A673 (cell line): ENCODE measurements at regions not wholly inside any gene's neighbourhood (a gene's known extent, or its start where the extent isn't known, plus 50 kb on each side); places are given as distances from the start of the nearest gene placed in this dataset.

Experiments used
- EZH2 ChIP-seq: fragments of 200-600 bp; sonication (generic); IDR thresholded peaks from 2 replicates; pipeline ENCODE4 v1.6.1; 2017; ENCODE audit warnings: borderline replicate concordance, low read depth, mild to moderate bottlenecking, mixed read lengths, antibody characterized with exemption, low read length; ENCODE audit not compliant: poor library complexity, severe bottlenecking
- TF ChIP-seq, protein P1 (sequence below): fragments of 300-800, 200-600 bp; sonication (generic); conservative IDR thresholded peaks from 2 replicates; pipeline ENCODE4 v1.5.1; 2017; ENCODE audit warnings: low read depth, mild to moderate bottlenecking, antibody characterized with exemption, low read length, moderate library complexity, mixed read lengths

DNA sequence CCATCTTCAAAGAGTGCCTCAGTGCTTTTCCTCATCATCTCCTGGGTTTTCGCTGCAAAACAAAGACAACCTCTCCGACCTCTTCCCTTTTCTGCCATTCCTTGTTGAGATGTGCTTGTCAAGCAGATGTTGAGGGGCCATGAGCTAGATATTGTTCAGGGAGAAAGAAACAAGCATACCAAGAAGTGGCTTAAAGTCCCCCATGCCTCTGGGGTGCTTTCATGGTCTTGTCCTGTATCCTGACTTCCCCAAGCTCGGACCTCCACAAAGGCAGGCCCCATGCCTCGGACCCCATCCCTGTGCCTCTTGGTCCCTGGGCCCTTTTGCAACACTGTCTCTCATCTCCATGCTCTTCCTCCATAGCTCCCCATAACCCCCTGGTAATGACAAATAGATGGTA lies 103.8 kb downstream of the C1orf94 start:
- TF ChIP-seq, protein P1, sequence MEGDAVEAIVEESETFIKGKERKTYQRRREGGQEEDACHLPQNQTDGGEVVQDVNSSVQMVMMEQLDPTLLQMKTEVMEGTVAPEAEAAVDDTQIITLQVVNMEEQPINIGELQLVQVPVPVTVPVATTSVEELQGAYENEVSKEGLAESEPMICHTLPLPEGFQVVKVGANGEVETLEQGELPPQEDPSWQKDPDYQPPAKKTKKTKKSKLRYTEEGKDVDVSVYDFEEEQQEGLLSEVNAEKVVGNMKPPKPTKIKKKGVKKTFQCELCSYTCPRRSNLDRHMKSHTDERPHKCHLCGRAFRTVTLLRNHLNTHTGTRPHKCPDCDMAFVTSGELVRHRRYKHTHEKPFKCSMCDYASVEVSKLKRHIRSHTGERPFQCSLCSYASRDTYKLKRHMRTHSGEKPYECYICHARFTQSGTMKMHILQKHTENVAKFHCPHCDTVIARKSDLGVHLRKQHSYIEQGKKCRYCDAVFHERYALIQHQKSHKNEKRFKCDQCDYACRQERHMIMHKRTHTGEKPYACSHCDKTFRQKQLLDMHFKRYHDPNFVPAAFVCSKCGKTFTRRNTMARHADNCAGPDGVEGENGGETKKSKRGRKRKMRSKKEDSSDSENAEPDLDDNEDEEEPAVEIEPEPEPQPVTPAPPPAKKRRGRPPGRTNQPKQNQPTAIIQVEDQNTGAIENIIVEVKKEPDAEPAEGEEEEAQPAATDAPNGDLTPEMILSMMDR = no peak
- TF ChIP-seq EZH2 = no peak
